HG03342 (cell line): ENCODE measurements at regions not wholly inside any gene's neighbourhood (a gene's known extent, or its start where the extent isn't known, plus 50 kb on each side); places are given as distances from the start of the nearest gene placed in this dataset.
"Not testable (repeated sequence)": the region's sequence is repeated elsewhere in the genome, so short reads cannot be mapped to it uniquely, and the experiment has no call there.

ENCODE experiments used
- ATAC-seq: cut with Tn5 transposase; IDR thresholded peaks from one replicate; pipeline ENCODE4 v1.9.1; 2021; ENCODE audit warnings: mild to moderate bottlenecking, moderate library complexity; ENCODE audit not compliant: unreplicated experiment

DNA sequence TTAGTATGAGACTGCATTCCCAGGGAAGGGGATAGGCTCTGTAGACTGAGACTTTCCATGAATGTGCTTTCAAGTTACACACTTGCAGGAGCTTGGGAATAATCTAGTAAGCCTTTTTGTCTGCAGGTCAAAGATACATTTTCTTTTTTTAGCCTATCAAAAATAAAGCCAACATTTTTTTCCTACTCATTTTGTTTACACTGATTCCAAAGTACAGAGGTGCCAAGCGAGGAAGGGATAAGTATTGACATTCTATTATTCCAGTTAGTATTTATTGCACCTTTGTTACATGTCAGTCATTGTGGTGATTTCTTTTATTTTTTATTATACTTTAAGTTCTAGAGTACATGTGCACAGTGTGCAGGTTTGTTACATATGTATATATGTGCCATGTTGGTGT lies 413.0 kb upstream of the CHORDC1 start:
- no peak for ATAC-seq

DNA sequence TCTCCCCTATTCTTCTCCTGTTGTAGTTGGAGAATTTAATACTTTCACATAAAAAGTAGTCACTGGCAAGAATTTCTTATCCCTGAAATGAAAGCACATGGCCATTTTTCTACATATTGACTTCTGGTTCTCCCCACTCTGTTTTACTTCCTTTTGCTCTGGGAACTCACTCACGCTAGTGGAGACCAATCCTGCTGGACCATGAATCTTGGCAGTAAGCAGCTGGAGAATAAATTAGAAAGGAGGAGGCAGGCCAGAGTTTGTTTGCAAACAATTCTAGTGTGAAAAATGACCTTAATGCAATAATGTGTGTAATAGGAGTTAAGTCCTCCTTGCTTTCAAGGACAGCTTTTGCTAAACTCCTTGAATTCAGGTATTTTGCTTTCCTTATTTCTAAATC lies 412.3 kb upstream of the CHORDC1 start:
- no peak for ATAC-seq

DNA sequence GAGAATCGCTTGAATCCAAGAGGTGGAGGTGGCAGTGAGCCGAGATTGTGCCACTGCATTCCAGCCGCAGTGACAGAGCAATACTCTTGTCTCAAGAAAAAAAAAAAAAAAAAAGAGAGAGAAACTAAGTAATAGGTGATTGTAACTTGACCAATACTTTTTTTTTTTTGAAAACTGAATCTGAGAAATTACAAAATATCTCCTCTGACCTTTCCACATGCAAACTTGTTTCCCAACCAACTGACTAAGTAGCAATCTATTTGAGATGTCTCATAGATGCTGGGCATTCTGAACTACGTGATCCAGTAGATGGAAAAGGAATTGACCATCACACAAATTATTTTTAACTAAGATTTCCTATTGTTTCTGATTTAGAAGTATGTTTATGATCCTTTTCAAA lies 407.3 kb upstream of the CHORDC1 start:
- no peak for ATAC-seq

DNA sequence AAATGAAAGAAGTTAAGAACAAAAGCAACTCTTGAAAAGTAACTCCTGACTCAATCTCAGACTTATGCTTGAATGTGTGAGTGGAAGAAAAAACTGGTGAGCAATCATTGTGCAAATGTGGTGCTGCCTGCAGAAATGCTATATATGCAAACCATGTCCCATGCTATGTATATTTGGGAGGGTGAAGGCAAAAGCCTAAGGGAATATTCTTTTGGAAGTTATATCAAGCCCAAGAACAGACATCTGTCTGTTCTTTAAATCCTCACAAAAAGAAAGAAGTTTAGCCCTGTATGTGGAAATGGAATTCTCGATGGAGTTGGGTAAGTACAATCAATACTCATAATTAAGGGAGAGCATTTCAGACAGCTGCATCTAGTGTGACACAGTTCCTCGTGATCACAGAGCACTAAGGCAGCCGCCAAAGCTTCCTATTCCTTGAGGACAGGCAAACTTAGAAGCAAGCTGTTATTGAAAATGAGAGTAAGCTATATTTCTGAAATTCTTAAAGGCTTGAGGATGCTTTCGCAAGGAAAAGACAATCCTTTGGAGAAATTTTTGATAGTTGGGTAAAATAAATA lies 406.5 kb upstream of the CHORDC1 start:
- no peak for ATAC-seq

DNA sequence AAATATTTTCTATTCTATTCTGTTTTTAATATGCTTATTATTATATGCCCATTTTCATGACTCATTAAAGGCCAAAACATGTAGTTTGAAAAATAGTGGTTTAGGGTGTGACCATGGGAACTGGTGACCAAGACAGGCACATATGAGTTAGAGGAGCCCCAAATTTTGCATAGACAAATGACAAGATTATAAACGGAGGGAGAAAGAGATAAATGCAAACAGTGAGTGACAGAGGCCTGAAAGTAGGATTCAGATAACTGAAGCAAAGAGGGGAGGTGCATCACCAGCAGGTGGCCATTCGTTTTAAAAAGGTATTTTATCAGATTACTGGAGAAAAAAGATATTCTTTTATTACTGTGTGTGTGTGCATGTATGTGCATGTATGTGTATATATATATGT lies 391.5 kb upstream of the CHORDC1 start:
- no peak for ATAC-seq

DNA sequence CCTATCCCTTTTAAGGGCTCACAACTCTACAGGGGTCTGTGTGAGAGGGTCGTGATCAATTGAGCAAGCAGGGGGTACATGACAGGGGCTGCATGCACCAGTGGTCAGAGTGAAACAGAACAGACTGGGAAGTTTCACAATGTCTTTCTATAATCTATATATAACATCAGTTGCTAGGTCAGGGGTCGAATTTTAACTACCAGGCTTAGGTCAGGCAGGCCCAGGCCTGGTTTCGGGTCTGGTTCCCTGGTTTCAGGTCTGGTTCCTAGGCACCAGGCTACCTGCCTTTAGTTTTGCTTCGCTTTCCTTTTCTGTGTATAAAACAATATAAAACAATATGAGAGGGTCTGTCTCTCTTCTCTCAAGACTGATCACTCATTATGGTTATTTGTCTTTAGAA lies 390.2 kb upstream of the CHORDC1 start:
- not testable (repeated sequence) for ATAC-seq

DNA sequence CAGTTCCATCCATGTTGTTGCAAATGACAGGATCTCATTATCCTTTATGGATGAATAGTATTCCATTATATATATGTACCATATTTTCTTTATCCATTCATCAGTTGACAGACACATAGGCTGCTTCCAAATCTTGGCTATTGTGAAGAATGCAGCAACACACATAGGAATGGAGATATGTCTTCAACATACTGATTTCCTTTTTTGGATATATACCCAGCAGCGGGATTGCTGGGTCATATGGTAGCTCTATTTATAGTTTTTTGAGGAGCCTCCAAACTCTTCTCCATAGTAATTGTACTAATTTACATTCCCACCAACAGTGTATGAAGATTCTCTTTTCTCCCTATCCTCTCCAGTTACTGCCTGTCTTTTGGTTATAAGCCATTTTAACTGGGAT lies 383.9 kb upstream of the CHORDC1 start:
- ATAC-seq = no peak

DNA sequence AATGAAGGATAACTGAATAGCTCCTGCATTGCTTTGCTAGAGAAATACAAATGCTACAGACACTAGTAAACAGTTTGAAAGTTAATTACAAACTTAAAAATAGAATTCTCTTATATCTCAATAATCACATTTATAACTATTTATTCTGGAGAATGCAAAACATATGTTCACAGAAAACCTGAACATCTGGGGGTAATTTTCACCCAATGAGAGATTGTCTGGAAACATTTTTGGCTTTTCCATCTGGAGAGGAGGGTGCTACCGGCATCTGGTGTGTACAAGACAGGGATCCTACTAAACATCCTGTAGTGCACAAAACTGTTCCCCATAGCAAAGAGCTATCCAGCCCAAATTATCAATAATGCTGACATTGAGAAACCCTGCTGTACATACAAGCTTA lies 378.4 kb upstream of the CHORDC1 start:
- no peak for ATAC-seq

DNA sequence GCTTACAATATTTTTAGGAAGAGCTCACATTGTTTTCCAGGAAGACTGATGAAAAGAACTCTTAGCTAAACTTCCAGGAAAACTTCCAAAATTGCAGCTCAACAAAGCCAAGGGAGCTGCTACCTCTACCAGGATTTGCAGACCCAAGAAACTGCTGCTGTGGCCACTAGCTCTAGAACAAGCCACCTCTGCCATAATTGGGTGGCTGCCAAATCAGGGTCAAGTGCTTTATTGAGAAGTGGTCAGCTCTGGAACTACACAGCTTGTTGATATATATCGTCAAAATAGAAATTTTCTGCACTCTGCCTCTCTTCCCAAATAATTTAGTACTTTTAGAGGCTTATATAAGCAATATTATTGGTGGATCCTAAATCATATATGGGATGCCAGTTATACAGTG lies 371.8 kb upstream of the CHORDC1 start:
- ATAC-seq = no peak

DNA sequence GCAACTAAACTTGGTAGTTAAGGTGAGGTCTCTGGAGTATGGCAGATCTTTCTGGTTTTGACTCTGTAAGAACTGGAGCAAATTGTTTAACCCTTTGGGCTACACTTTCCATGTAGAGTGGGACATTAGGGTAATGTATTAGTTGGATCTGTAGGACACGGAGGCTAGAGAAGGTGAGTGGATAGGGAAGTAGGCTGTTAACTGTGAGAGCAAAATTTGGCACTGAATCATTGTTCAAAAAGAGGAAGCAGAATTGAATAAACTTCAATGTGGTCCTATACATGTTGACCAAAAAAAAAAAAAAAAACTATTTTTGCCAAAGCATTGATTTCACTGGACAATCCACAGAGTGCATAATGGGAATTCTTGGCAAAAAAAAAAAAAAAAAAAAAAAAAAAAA lies 370.2 kb upstream of the CHORDC1 start:
- ATAC-seq = peak; percentile 55

DNA sequence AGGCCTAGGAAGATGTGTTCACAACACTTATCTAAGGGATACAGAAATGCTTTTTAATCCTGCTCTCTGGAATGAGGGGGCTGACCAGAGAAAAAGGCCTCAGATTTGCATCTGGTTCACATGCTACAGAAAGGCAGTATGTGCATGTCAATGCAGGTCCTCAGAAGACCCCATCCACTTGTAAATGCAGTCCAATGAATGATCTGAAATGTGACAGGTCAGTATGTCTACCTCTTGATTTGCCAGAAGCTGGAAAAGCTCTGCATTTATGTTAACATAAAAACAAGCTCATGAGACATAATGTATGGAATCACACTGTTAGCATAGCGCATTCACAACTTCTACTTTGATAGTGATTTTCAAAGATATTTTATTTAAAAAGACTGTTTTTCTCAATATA lies 367.4 kb upstream of the CHORDC1 start:
- no peak for ATAC-seq

DNA sequence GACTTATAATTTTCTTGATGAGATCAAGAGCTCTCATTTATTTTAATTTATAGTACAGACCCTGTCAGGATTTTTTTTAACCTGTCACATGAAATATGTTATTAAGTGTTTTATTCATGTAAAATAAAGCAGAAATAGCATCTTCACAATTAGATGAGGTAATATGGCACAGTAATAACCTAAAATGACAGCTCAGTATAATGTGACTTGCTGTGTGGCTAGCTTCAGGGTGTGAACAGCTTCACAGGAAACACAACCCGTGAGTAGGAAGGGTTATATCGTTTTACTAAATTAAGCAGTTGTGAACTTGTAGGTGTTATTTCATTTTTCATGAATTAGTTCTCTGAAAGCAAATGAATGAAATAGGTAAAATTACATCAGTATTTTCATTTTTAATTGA lies 366.9 kb upstream of the CHORDC1 start:
- ATAC-seq = no peak

DNA sequence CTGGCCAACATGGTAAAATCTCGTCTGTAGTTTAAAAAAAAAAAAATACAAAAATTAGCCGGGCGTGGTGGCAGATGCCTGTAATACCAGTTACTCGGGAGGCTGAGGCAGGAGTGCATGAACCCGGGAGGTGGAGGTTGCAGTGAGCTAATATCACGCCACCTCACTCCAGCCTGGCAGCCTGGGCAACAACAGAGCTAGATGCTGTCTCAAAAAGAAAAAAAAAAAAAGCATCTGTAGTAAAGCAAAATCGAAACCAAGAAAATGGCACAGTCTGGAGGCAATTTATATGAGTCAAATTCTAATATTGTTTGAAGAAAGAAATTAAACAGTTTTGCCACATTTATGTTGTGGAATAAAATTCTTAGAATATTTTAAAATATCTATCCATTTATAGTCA lies 365.0 kb upstream of the CHORDC1 start:
- ATAC-seq = no peak

DNA sequence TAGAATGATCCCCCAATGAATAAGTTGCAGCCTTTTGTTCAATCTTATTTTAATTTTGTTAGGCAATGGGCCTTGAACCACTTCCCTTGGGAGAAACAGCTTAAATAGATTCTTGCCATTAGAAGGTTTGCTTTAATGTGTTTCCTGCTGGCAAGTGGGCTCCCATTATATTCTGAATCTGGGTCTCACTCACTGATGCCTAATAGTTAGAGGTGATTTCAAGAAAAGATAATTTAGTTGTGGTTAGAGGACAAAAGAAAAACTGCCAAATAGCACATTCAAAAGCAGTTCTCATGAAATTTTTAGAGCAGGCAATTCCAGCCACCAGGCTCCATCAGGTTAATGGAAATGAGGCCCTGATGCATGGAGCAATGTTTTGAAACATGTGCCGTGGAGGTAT lies 362.6 kb upstream of the CHORDC1 start:
- ATAC-seq = no peak

DNA sequence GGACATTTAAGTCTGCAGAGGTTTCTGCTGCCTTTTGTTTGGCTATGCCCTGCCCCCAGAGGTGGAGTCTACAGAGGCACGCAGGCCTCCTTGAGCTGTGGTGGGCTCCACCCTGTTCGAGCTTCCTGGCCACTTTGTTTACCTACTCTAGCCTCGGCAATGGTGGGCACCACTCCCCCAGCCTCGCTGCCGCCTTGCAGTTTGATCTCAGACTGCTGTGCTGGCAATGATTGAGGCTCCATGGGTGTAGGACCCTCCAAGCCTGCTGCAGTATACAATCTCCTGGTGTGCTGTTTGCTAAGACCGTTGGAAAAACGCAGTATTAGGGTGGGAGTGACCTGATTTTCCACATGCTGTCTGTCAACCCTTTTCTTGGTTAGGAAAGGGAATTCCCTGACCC lies 360.1 kb upstream of the CHORDC1 start:
- not testable (repeated sequence) for ATAC-seq

DNA sequence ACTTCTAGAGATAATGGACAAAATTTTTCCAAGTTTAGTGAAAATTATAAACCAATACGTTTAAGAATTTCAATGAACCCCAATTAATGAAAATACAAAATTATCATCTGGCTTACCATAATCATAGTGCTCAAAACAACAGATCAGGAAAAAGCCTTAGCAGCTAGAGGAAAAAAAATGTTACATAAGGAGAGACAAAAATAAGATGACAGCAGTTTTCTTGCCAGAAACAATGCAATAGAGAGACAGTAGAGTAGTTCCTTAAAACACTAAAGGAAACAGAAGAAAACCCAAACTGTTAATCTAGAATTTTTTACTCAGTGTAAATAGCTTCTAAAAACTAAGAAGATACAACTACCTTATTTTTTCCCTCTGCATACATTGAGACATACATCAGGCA lies 341.7 kb upstream of the CHORDC1 start:
- no peak for ATAC-seq

DNA sequence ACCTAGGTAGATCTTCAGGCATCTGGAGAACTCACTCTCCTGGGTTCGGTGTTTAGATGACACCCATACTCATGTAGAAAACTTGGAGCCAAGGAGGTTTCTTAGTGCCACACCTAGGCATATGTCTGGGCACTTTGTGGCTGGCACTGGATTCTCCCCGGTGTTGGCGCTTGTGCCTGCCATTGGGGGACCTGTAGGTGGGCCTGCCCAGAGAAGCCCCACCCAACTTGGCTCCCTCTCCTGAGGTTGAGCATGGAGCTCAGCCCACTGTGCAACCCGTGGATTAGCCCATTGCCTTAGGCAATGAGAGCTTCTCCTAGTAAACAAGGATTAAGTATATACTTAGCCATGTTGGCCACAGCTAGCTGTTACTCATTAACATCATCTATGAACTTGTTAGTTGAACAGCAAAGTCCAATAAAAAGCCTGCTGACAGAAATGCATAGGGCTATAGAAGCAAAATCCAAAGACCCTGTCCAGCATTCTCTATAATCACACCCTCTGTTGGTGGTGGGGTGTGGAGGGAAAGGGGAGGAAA lies 335.5 kb upstream of the CHORDC1 start:
- ATAC-seq = no peak

DNA sequence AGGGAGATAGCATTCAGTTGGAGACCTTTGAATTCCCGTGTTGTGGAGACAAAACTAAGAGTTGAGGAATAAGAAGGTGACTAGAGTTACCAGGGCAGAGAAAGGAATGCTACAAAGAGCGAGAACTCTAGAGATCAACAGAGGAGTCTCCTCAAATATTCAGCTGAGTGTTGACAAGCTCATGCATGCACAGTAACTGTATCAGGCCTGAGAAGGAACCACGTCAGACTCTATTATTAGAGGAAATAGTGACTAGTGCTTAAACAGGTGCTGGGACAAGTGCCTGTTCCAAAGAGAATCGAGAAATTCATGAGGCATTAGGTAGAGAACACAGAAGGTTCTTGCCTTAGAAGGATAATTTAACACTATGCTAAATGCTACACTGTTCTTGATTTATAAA lies 333.8 kb upstream of the CHORDC1 start:
- ATAC-seq = no peak

DNA sequence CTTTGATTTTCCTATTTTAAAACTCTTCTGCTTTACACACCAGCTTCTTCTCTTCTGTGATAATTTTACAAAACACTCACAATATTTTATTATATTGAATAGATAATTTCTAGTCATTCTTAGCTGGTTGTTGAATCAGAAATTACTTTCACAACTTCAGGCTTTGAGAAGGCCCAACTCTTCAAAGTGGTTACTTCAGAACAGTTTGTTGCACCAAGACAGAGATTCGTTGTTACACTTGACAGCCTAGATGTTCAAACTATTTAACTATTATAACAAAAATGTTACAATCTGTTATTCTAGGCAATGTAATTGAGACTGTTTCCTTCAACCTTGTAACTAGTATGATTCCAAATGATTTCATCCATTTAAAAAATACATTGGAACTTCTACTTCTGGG lies 333.2 kb upstream of the CHORDC1 start:
- ATAC-seq = no peak

DNA sequence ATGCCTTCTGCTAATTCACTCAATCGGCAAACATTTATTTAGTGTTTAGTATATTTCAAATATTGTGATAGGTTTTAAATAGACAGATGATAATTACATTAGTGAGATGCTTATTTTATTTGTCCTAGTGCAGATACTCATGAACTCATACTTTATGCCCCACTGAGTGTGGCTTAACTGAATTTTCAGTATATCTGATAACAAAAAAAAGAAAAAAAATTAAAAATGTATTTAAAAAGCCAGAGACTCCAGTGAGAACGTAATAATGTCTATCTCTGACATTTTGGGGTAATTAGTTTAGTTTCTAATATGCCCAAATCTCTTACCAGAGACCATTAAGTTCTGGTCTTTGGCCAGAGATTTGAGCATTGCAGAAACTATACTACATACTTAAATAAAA lies 332.6 kb upstream of the CHORDC1 start:
- ATAC-seq = no peak

DNA sequence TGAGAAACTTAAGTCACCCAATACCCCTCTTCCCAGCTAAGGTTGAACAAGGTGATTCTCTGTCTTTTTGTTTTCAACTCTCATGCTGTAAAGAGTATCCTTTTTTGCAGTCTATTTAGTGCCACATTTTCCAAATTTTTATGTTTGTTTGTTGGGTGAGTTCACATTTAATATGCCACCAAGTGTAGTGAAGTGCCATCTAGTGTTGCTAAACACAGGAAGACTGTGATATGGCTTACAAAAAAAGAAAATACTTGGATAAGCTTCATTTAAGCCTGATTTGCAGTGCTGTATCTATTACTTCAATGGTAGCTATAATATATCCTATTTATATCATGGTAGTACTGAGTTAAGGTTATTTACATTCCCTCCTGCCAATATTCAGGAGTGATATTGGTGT lies 319.2 kb upstream of the CHORDC1 start:
- ATAC-seq = no peak

DNA sequence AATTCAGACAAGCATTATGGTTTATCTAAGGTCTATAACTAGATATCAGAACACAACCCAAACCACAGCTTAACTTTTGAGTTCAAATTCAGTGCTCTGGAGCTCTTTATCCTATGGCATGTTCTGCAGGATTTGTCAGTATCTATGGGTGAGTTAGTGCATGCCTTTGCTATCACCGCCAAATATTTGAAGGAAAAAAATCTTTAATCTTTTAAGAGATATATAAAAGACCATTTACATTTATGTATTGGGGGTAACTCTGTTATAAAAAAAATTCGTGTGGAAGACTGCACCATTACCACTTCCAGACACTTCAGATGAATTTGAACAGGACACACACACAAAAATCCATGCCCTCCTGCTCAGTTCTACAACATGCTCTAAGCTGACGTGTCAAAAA lies 313.5 kb upstream of the CHORDC1 start:
- no peak for ATAC-seq

DNA sequence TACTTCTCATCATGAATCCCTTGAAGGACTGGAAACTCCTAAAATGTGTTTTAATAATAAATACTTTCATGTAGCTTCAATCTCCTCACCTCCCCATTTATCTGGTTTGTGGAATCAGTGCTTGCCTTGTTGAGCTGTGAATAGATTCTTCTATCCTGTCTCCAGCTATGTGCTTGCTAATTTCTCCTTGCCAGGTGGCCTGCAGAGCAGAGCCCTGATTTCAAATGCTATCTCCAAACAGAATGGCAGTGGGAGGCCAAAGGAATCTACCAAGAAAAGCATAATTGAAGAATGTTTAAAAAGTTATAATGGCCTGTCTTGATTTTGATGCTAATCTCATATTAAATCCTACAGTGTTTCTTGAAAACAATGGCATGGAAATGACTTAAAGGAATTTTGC lies 309.3 kb upstream of the CHORDC1 start:
- no peak for ATAC-seq
